RWPE1 (cell line): ENCODE measurements at regions not wholly inside any gene's neighbourhood (a gene's known extent, or its start where the extent isn't known, plus 50 kb on each side); places are given as distances from the start of the nearest gene placed in this dataset.
A peak's percentile ranks its signal among the peaks of the same experiment; 100 is the strongest.

Experiments
- CTCF ChIA-PET: fragments of 350-600 bp; sonication (Branson Sonifier 250); formaldehyde crosslinking; extraction: SDS; loops from one replicate; lab custom pipeline; 2021; lab: Yijun Ruan, JAX
- POLR2A ChIA-PET: fragments of 400-600 bp; formaldehyde crosslinking; extraction: SDS; loops from one replicate; lab custom pipeline; 2020; ENCODE audit warnings: antibody characterized with exemption; ENCODE audit not compliant: low non-redundant PET; lab: Yijun Ruan, JAX
- DNase-seq: peaks from one replicate; pipeline ENCODE4 v3.0.0; 2012; ENCODE audit warnings: low spot score
- H3K27ac ChIP-seq: fragments of 450-650 bp; 2 replicates; pipeline ENCODE4 v1.5.1; 2017
- CTCF ChIP-seq: fragments of 450-650 bp; conservative IDR thresholded peaks from 2 replicates; pipeline ENCODE4 v1.5.1; 2017; ENCODE audit warnings: low read depth, mild to moderate bottlenecking

GRCh38 chr17:71380936-71381335 lies 739.9 kb upstream of the SOX9 start:
- no peak for DNase-seq
- ChIA-PET POLR2A (no interaction called here), CTCF (interaction anchor here (0.6 kb wide), 2 partner anchors 17 to 31 kb away, joined by 3 read pairs; no protein-coding TSS in a partner anchor)
- H3K27ac ChIP-seq: no peak overlapping the region
- TF ChIP-seq CTCF: no peak

GRCh38 chr17:71383091-71383490 lies 737.7 kb upstream of the SOX9 start:
- no peak for TF ChIP-seq CTCF
- POLR2A ChIA-PET: no interaction called here
- DNase-seq: no peak
- no peak overlapping the region for H3K27ac ChIP-seq
- CTCF ChIA-PET: no interaction called here

- POLR2A ChIA-PET: no interaction called here
- CTCF ChIA-PET: no interaction called here
Observed at GRCh38 chr17:71387456-71387855, 733.4 kb upstream of the SOX9 start.

GRCh38 chr17:71392715-71393567 lies 727.9 kb upstream of the SOX9 start:
- ChIA-PET POLR2A (no interaction called here), CTCF (no interaction called here)
- no peak for TF ChIP-seq CTCF
- H3K27ac ChIP-seq: no peak overlapping the region
- DNase-seq: peak; percentile 13

More at GRCh38 chr17:71387456-71387855, 733.4 kb upstream of the SOX9 start:
- H3K27ac ChIP-seq: no peak overlapping the region
- DNase-seq: no peak
- TF ChIP-seq CTCF: no peak

GRCh38 chr17:71395901-71396300 lies 724.9 kb upstream of the SOX9 start:
- TF ChIP-seq CTCF: no peak
- no peak overlapping the region for H3K27ac ChIP-seq
- POLR2A ChIA-PET: no interaction called here
- CTCF ChIA-PET: no interaction called here
- no peak for DNase-seq

- H3K27ac ChIP-seq: no peak overlapping the region
- TF ChIP-seq CTCF: no peak
- POLR2A ChIA-PET: no interaction called here
- DNase-seq: no peak
- CTCF ChIA-PET: no interaction called here
Observed at GRCh38 chr17:71396711-71397110, 724.1 kb upstream of the SOX9 start.
